ENCODE measurements at regions not wholly inside any gene's neighbourhood (a gene's known extent, or its start where the extent isn't known, plus 50 kb on each side); places are given as distances from the start of the nearest gene placed in this dataset.

DNA sequence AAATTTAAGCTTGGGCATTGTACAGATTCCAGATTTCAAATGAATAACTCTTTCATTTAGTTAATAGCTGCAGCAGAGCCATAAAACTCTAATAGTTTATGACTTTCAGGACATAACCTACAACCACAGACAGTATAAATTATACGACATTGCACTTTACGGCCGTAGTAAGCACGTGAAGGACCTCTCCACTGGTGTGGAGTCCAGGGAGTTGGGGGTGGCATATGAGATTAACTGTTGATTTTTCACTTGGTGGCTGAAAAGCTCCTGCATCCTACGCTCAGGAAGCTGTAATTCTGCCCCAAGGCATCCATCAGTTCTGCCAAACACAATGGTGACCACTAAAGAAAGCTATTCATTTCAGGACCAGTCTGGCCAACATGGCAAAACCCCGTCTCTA, 376.2 kb downstream of the SOX11 start:
- no peak for DNase-seq (ENCODE audit: low spot score)

DNA sequence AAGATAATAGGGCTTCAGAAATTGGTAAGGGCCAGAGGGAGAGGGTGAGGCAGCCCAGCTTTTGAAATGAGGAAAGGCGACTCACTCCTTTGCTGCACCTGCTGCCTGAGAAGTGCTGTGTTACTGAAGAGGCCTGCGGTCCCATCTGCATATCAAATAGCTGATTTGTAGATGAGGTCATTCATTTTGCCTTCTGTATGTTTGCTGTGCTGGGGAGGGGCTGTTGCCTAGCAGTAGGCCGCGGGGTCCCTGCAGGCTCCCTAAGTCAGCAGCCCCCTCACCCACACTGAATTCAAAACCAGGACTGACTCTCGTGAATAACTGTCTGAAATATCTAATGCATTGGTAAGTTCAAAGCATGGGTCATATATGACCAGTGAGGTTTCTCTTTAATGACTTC, 377.2 kb downstream of the SOX11 start:
- DNase-seq (ENCODE audit: low spot score): no peak

DNA sequence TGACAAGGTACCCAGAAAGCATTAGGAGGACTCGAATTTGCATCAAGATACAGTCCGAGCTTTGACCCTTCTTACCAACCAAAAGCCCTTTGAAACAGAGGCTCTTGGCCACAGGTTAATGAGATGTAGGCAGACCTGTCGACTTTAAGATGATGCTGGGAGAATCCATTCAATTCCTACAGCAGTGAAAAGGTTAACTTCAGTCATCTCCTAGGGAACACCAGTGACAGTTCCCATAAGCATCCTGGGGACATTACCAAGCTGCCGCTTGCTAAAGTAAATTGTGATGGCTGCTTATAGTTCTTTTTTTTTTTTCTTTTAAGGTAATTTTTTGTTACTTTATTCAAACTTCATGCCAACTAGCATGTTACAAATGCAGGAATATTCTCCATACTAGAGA, 379.3 kb downstream of the SOX11 start:
- DNase-seq (ENCODE audit: low spot score): no peak

DNA sequence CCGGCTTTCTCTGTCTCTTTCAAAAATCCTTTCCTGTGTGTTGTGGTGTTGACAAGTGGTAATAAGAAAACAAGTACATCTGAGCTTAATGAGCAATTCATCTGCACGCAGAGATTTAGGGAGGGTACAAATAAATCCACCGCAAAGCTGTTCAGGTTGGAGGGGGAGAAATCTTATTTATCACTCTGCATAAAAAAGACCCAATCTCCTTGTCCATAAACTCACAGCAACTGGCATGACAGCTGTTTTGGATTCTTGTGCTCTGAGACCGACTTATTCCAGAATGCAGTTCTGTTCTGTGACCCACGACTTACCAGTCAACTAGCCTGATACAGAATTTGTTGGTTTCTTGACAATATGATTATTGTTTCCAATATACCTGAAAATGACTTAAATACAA, 380.1 kb downstream of the SOX11 start:
- peak; percentile 7 for DNase-seq (ENCODE audit: low spot score)

DNA sequence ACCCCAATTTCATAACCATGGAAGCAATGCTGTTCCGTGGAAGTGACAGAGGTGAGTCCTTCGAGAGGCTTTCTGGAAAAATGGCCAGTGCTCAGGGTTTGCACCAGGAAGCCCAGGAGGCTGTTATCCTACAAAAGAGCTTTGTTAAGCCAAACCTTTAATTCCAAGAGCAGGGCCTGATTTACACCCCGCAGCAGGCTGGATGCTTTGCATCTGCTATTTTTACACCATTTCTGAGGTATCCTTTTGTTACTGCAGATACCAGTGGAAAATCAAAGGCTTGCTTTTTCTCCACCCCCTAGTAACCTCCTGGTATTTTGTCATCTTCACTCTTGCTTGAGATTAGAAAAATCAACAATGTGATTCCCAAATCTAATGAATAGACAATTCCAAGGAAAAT, 380.6 kb downstream of the SOX11 start:
- DNase-seq (ENCODE audit: low spot score): no peak

DNA sequence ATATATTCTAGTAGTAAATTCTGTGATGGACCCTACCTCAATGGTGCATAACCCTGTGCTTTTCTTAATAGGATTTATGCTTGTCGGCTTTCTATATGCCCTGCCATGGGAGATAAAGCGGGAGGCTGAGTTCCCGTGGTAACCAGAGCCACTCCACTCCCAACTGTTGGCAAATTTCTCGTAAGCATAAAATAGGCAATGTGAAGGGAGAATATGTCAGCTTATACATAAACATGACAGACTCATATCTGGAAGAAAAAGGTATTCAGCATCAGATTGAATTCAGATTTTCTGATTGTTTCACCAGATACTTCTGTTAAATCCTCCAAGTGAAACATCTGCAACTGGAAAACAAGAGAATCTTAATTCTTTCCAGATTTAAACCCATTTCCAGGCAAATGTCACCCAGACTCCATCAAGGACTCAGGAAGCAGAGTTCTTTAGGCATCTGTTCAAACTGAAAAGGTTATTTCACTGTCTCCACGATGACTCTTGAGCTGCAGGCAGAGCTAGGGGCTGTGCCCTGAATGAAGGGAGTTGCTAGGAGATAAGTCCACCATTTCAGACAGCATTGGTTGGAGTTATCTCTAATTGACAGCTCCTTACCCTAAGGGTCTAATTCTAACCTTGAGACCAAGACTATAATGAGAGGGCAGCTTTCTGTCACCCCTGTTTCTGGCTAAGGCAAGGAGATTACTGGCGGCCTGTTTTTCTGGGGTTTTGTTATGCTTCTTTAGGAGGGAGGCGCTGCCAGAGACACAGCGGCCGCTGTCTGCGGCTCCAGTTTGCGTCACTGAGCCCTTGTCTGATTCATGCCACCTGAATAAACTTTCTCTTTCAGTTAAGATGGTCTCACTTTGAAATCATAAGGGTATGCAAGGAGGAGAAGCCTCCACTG, 381.3 kb downstream of the SOX11 start:
- peak; percentile 62 for DNase-seq (ENCODE audit: low spot score)

DNA sequence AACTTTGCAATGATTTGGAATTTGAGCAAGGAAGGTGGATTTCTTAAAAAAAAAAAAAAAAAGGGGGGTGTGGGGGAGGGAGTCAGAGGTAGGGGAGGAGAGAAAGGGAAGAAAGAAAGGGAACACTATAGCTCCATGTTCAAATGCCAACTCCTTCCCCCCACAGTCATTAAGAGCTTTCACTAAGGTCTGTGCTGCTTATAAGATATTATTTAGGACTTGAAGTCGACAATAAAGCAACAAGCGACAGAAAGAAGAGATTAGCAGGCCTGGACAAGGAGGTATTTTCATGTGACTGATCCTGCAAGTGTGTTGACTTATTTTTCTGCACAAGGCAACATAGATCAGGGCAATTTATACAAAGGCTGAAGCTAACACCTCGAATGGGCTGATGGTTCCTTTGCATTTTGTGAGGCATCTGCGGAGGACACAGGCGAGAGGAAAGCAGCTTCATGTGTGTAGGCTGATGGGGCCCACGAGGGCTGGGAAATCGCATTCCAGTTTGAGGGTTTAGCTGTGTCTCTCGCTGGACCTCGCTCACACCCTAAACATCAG, 382.0 kb downstream of the SOX11 start:
- DNase-seq (ENCODE audit: low spot score): peak; percentile 13

DNA sequence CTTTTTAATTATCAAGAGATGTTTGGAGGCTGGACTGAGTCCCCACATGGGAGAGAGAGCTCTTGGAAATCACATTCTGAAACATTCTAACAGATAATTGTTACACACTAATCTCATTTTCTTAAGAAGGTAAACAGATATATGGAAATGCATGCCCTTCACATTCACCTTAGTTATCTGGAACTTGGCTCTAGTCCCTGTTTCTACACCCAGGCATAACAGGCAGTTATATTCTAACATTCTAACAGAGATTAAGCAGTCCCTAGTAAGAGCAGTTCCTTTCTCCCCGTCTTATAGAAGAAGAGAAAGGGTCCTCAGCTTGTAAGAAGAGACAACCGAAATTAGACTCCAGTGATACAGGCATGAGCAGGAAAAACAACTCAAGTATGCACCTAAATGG, 385.4 kb downstream of the SOX11 start:
- no peak for DNase-seq (ENCODE audit: low spot score)

DNA sequence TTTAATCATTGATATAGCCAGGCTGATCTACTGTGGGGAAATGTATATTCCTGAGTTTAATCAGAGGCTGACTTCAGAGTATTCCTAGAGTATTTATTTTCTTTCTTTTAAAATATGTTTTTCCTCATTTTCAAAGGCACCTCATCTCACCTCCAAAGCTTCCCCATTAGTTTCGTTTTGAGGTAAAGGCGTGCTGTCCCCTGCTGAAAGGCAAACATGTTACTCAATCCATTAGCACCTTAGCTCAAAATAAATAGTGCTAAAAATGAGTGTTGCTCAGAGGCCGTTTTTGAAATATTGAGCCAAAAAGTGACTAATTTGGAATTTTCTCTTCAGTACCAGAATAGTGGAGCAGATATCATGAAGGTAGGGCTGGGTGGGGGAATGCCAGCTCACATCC, 386.2 kb downstream of the SOX11 start:
- DNase-seq (ENCODE audit: low spot score): no peak

DNA sequence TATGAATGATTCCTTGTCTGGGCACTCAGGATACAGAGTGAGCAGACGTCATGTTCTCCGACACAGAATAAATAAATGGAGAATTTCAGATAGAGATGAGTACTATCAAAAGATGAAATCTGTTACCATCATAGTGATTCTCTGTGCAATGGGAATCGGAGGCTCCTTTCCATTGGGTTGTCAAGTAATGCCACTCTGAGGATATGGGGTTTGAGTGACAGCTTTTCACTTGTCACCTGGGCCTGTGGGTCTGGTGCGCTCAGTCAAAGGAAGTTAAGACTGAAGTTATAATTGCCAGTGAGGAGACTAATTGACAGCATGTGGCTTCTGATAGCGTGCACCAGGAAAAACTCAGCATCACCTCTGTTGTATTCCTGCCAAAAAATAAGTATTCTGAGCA, 387.2 kb downstream of the SOX11 start:
- no peak for DNase-seq (ENCODE audit: low spot score)

DNA sequence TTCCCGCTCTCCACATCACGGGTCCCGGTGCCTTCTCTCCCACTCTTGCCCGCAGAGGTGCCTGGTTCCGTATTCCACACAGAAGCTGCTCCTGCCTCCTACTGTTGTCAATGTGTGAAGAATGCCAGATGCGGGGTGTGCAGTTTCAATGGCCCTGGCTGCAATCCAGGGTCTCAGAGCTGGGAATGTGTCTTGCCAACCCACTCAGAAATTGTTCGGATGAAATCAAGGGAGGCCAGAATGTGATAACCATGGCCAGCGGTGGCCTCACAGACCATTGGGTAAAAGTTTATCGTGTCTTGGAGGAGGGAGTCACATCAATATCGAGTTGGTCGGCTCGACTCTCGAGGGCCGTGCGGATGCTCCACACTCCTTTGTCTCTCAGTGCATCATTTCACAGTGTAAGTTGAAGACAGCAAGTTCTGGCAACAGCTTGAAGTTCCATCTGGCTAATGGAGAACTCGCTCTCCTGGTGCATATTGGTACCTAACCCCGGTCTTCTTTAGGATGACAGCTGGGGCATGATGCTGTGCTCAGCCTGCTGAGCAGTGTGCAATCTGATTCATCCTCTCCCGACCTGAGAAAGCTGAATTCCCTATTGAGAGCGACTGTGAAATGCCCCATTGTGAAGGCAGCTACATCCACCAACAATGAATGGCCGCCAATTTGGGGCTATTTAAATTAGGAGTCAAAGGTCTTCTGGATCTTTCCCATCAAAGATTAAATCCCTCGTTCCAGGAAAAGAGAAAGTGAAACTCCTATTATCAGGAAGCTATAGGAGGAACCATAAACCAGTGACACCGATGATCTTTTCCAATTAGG, 389.0 kb downstream of the SOX11 start:
- DNase-seq (ENCODE audit: low spot score): peak; percentile 90

DNA sequence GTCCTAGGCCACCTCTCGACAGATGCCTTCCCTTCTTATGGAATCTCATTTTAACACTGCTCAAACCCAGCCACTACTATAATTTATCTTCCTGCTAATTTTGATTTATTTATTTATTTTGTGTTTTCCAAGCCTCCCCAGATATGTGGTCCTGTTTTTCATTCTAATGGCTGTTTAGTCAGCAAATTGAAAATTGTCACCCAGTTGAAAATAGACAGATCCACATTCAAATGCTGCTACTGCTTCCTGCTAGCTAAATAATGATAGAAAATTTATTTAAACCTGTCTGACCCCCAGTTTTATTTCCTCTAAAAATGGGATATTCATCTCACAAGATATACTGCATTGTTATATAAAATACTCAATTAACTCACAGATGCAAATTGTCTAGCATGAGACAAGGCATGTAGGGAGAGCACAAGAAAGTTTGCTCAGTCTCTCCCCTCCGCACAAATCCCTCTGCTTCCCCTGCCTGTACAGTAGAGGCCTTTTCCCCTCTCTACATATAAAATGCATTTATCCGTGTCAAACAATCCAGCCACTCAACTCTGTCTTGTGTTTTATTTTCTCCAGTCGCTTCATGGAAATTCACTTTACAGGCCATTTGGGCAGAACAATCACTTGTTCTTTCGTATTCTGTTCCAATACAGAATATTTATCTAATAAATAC, 389.9 kb downstream of the SOX11 start:
- DNase-seq (ENCODE audit: low spot score): peak; percentile 20

DNA sequence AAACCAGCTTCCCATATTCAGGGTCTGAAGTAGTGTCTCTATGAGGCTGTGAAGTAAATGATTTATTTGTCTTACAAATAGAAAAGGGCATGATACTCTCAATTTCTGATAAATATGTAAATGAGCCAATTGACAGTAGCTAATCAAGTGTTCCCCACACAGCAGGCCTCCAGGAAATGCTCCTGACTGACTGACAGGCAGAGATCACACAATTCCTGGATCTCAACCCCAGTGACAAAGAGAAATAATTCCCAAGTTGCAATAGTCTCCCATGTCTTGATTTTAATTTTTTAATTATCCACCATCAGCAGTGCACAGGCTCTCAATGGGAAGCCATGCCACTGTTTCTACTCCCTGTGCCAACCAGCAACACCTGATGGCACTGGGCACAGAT, 390.4 kb downstream of the SOX11 start:
- peak; percentile 12 for DNase-seq (ENCODE audit: low spot score)

DNA sequence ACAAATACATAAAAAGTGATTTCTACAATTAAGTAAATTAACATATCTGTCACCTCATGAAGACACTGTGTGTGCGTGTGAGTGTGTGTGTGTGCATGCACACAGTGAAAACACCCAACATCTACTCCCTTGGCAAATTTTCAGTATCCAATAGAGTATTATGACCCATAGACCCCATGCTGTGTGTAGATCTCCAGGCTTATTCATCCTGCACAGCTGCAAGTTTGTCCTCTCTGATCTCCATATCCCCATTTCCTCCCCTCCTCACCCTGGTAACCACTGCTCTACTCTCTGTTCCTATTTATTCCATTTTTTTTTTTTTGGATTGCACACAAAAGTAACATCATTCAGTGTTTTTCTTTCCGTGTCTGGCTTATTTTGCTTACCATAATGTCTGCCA, 391.0 kb downstream of the SOX11 start:
- DNase-seq (ENCODE audit: low spot score): no peak

DNA sequence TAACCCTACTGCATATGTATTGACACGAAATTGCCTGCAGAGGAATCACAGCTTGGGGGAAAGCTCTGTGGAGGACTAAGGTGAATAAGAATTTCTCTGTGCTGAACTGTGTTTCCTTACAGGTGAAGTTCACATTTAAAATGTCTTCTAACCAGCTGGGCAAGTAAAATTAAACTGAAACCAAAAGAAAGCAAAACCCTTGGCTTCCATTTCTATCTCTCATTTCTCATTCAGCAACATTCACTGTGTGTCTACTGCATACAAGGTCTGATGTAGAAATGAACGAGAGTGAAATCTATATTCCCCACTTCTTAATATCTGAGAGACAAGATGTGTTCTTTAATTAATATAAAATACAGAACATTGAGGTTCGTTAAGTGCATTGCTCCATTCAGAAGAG, 397.3 kb downstream of the SOX11 start:
- no peak for DNase-seq (ENCODE audit: low spot score)

DNA sequence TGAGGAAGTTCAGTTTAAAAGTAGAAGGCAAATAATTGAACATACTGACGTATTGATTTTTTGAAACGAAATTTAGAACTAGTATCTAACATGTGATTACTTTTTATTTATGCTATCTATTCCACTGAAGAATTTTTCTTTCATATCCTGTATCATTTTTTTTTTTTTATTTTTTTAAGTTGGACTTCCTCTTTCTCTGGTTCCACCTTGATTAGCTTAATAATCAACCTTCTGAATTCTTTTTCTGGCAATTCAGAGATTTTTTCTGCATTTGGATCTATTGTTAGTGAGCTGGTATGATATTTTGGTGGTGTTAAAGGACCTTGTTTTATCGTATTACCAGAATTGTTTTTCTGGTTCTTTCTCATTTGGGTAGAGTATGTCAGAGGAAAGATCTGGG, 411.2 kb downstream of the SOX11 start:
- DNase-seq (ENCODE audit: low spot score): no peak

DNA sequence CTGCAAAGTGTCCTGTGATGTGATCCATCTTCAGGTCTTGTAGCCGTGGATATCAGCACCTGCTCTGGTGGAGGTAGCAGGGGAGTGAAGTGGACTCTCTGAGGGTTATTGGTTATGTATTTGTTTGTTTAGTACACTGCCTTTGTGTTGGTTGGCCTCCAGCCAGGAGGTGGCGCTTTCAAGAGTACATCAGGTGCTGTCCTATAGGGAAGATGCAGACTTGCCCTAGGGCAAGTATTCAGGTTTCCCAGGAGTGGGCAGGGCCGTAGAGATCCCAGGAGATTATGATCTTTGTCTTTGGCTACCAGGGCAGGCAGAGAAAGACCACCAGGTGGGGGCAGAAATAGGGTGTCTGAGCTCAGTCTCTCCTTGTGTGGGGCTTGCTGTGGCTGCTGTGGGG, 411.8 kb downstream of the SOX11 start:
- DNase-seq (ENCODE audit: low spot score): no peak

DNA sequence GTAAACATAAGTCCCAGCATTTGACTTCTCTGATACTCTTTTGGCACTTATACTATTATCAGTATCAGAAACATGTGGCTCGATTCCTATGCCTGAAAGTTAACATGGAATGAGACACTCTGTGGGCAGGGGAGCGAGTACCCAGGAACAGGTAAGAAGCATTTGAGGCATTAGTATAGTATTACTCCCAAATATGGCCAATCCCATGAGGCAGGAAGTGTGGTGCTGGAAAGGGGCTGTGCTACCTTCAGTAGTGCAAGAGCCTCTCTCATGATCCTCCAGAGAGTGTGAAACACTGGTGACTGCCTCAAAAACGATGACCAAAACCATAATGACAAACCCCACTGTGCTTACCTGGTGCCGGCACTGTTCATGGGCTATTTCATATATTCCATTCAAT, 415.1 kb downstream of the SOX11 start:
- no peak for DNase-seq (ENCODE audit: low spot score)

DNA sequence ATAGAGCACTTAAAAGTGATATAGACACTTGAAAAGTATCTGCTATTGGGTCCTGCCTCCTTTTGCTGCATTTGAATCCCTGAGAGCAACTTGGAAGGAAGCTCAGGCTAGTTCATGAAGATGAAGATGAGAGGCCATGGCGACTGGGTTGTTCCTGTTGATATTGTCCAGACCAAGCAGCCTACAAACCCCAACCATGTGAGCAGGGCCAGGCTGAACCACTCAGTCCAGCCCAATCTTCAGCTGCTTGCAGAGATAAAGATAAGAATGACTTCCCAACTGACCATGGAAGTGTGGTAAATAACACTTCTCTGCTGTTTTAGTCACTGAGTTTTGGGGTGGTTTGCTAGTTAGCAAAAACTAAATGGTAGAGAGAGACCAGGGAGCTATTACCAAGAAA, 417.6 kb downstream of the SOX11 start:
- no peak for DNase-seq (ENCODE audit: low spot score)

DNA sequence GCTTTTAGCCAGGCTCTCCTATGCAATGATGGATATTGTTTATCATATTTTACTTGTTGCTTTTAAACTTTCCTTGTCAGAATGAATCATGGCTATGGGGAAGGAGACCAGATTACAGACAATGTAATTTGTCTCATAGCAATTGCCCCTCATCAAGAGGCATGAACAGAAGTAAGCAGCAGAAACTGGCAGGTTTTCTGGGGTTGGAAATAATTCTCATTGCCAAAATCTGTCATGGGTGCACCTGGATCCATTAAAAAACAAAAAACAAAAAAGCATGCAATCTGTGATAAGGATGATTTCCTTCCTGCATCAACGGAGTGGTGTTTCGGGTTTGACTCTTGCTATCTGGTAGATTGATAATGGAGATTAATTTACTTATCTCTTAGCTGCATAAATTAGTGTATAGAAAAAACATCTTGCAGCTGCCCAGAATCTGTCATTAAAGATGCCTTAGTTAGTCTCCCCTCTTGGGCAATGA, 419.6 kb downstream of the SOX11 start:
- DNase-seq (ENCODE audit: low spot score): no peak

DNA sequence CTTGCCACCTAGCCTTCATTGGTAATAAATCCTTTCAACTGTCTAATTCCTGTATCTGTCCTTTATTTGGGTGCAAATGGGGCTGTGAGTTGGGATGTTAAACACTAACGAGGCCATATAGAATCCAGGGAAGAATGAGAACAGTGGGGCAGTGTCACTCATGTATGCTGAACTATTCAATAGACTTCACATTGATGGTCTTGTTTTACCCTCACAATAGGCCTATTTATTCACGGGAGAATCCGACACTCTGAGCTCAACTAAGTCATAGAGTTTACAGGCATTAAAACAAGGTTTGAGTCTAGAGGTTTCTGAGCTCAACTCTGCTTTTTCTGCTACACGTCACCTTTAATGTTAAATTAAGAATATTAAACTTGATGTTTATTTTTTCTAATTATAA, 421.6 kb downstream of the SOX11 start:
- DNase-seq (ENCODE audit: low spot score): peak; percentile 89

DNA sequence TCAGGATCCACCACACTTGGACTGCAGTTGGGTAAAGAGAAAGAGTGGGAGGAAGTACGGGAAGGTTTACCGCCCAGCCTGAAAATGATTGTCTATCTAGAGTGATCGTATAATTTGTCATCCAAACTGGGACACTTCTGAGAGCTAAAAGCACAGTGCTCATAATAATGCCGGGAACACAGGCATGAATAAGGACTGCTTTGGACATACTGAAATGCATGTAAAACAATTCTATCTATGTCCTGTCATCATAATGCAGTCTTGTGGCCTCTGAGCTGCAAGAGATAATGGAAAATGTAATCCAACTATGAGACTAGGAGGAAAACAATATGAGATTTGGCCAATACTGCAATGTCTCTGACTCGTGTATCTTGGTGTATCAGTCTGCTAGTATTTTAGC, 435.5 kb downstream of the SOX11 start:
- no peak for DNase-seq (ENCODE audit: low spot score)
